CD4-positive, alpha-beta T cell (primary cell): ENCODE measurements at regions not wholly inside any gene's neighbourhood (a gene's known extent, or its start where the extent isn't known, plus 50 kb on each side); places are given as distances from the start of the nearest gene placed in this dataset.

Source experiments
- ATAC-seq: fragments of 200-7000 bp; cut with Tn5 transposase; one replicate; pipeline ENCODE4 v1.10.0; 2022; ENCODE audit warnings: mild to moderate bottlenecking; ENCODE audit not compliant: poor library complexity
- CTCF ChIA-PET: fragments of 350-600 bp; sonication (Branson Sonifier 250); formaldehyde crosslinking; loops from one replicate; lab custom pipeline; 2021; ENCODE audit warnings: antibody characterized with exemption, inconsistent platforms; lab: Charles Lee
- POLR2A ChIA-PET: fragments of 350-600 bp; sonication (Branson Sonifier 250); formaldehyde crosslinking; loops from one replicate; lab custom pipeline; 2021; ENCODE audit warnings: antibody characterized with exemption, inconsistent platforms; lab: Charles Lee
- DNase-seq, 14 experiments: peaks; one replicate each; pipeline ENCODE4 v3.0.0-alpha.2; 2013 to 2020; ENCODE audit warnings: mixed read lengths in 2 of 14
- H3K27ac ChIP-seq, 2 donors: one replicate each; pipeline versions ENCODE4 v1.5.1 to v1.7.0; 2013; ENCODE audit warnings: low read length in 2 of 2, low read depth in 1 of 2, mild to moderate bottlenecking in 1 of 2
- H3K27me3 ChIP-seq, 2 experiments: 1 replicate in 1 of 2; 2 replicates in 1 of 2; pipeline versions ENCODE4 v1.6.1 to v1.7.0; 2013; ENCODE audit warnings: low read length in 2 of 2, control low read depth in 1 of 2, mild to moderate bottlenecking in 1 of 2, moderate library complexity in 1 of 2; ENCODE audit not compliant: insufficient read depth in 2 of 2, control insufficient read depth in 1 of 2
- H3K36me3 ChIP-seq: one replicate; pipeline ENCODE4 v1.6.1; 2013; ENCODE audit warnings: low read length, control low read depth; ENCODE audit not compliant: insufficient read depth
- H3K4me1 ChIP-seq: one replicate; pipeline ENCODE4 v1.6.1; 2013; ENCODE audit warnings: low read length, control low read depth; ENCODE audit not compliant: insufficient read depth
- H3K4me3 ChIP-seq: one replicate; pipeline ENCODE4 v1.5.1; 2013; ENCODE audit warnings: mild to moderate bottlenecking, low read length, moderate library complexity
- H3K9me3 ChIP-seq, 2 experiments: 1 replicate in 1 of 2; 2 replicates in 1 of 2; pipeline versions ENCODE4 v1.6.1 to v1.7.0; 2013; ENCODE audit warnings: low read length in 2 of 2, mild to moderate bottlenecking in 2 of 2, control low read depth in 1 of 2, moderate library complexity in 1 of 2; ENCODE audit not compliant: control insufficient read depth in 1 of 2, insufficient read depth in 1 of 2
- H3K27ac Mint-ChIP-seq: one replicate; pipeline ENCODE4 v1.8.0; 2020; ENCODE audit warnings: mixed read lengths
- H3K27me3 Mint-ChIP-seq: one replicate; pipeline ENCODE4 v1.8.0; 2021; ENCODE audit warnings: mixed read lengths
- H3K36me3 Mint-ChIP-seq: one replicate; pipeline ENCODE4 v1.8.0; 2021; ENCODE audit warnings: low read depth, mixed read lengths
- H3K4me1 Mint-ChIP-seq: one replicate; pipeline ENCODE4 v1.8.0; 2021; ENCODE audit warnings: low read depth, mixed read lengths
- H3K4me3 Mint-ChIP-seq: one replicate; pipeline ENCODE4 v1.8.0; 2020; ENCODE audit warnings: mild to moderate bottlenecking, mixed read lengths
- H3K9me3 Mint-ChIP-seq: one replicate; pipeline ENCODE4 v1.8.0; 2020; ENCODE audit warnings: mixed read lengths
- intact Hi-C, 2 experiments: fragments of 100-400 bp; cut with DNase I in 1 of 2; cut with micrococcal nuclease in 1 of 2; formaldehyde crosslinking; loops; one replicate each; pipeline versions ENCODE4 v1.15.1 to v1.9.0; 2023 to 2025; cut with DNase I, micrococcal nuclease
- TF ChIP-seq, protein P1 (sequence below): fragments of 200-600 bp; IDR thresholded peaks from one replicate; pipeline ENCODE4 v1.8.0; 2022; ENCODE audit warnings: antibody characterized with exemption, mild to moderate bottlenecking

DNA sequence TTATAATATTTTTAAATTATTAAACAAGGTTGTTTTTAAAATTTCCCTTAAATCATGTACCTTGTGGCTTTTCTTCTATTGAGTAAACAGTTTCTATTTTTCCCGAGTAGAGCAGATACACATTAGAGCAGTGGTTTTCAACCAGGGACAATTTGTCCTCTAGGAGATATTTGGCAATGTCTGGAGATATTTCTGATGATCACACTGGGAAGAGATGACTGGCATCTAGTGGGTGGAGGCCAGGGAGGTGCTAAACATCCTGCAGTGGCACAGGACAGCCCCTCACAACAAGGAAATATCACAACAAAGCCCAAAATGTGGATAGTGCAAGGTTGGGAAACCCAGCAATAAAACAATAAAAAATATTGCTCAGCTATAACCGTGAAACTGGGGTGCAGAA is 113.0 kb upstream of the PTPRG start:
- intact Hi-C loops = no loop called here
- no peaks in the 10 kb centered on the region for H3K9me3 ChIP-seq
- Mint-ChIP-seq H3K9me3 (no peaks in the 10 kb centered on the region), H3K27me3 (no peaks in the 10 kb centered on the region), H3K36me3 (no peaks in the 10 kb centered on the region), H3K4me3 (no peak overlapping the region), H3K27ac (no peak overlapping the region), H3K4me1 (no peaks in the 10 kb centered on the region)
- no peaks in the 10 kb centered on the region for H3K4me1 ChIP-seq
- no peaks in the 10 kb centered on the region for H3K27me3 ChIP-seq
- H3K4me3 ChIP-seq = no peak overlapping the region
- TF ChIP-seq, protein P1, sequence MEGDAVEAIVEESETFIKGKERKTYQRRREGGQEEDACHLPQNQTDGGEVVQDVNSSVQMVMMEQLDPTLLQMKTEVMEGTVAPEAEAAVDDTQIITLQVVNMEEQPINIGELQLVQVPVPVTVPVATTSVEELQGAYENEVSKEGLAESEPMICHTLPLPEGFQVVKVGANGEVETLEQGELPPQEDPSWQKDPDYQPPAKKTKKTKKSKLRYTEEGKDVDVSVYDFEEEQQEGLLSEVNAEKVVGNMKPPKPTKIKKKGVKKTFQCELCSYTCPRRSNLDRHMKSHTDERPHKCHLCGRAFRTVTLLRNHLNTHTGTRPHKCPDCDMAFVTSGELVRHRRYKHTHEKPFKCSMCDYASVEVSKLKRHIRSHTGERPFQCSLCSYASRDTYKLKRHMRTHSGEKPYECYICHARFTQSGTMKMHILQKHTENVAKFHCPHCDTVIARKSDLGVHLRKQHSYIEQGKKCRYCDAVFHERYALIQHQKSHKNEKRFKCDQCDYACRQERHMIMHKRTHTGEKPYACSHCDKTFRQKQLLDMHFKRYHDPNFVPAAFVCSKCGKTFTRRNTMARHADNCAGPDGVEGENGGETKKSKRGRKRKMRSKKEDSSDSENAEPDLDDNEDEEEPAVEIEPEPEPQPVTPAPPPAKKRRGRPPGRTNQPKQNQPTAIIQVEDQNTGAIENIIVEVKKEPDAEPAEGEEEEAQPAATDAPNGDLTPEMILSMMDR = no peak
- no peak for DNase-seq
- H3K36me3 ChIP-seq = no peaks in the 10 kb centered on the region
- ChIA-PET POLR2A (no interaction called here), CTCF (no interaction called here)
- no peak for ATAC-seq
- H3K27ac ChIP-seq = no peak overlapping the region

DNA sequence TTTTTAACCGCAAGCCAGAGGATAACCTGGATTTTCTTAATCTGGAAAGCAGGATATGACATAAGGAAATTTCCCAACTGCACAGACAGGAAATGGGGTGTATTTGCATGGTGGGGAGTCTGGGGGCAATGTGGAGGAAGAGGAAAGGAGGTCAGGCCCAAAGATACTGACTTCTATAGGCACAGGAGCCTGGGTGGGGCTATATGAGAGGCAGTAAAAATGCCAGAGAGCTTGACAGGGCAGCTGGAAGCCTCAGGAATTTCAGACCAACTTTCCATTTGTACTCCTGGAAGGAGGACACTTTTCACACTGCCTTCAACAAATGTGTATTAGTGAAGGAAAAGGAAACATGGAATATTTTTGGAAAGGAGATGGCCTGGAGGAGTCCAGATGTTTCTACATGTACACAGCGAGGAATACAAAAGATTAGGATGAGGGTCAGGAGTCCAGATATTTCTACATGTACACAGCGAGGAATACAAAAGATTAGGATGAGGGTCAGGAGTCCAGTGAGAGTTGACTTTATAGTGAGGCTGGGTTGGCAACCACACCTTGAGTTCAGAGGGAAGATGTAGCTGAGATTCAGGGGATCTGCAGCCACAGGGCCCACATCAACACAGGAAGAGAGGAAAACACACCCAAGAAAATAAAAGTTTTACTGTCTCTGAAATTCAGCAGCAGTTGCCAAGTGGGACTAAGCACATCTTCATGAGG is 111.9 kb upstream of the PTPRG start:
- ATAC-seq (no peak), DNase-seq (no peak)
- no peaks in the 10 kb centered on the region for H3K4me1 Mint-ChIP-seq
- Histone ChIP-seq H3K36me3 (no peaks in the 10 kb centered on the region), H3K4me1 (no peaks in the 10 kb centered on the region), H3K27ac (no peak overlapping the region), H3K9me3 (no peaks in the 10 kb centered on the region), H3K4me3 (no peak overlapping the region), H3K27me3 (no peaks in the 10 kb centered on the region)
- H3K4me3 Mint-ChIP-seq = no peak overlapping the region
- no peaks in the 10 kb centered on the region for H3K9me3 Mint-ChIP-seq
- CTCF ChIA-PET = no interaction called here
- no peaks in the 10 kb centered on the region for H3K27me3 Mint-ChIP-seq
- TF ChIP-seq, protein P1 = no peak
- H3K27ac Mint-ChIP-seq = no peak overlapping the region
- POLR2A ChIA-PET = no interaction called here
- intact Hi-C loops = no loop called here
- no peaks in the 10 kb centered on the region for H3K36me3 Mint-ChIP-seq

- Histone ChIP-seq H3K4me1 (no peaks in the 10 kb centered on the region), H3K27ac (no peak overlapping the region), H3K36me3 (no peaks in the 10 kb centered on the region), H3K4me3 (no peak overlapping the region), H3K27me3 (no peaks in the 10 kb centered on the region), H3K9me3 (no peaks in the 10 kb centered on the region)
- Mint-ChIP-seq H3K27ac (no peak overlapping the region), H3K4me1 (no peaks in the 10 kb centered on the region), H3K4me3 (no peak overlapping the region), H3K27me3 (no peaks in the 10 kb centered on the region), H3K36me3 (no peaks in the 10 kb centered on the region), H3K9me3 (no peaks in the 10 kb centered on the region)
- DNase-seq (no peak), ATAC-seq (no peak)
- ChIA-PET CTCF (no interaction called here), POLR2A (no interaction called here)
- TF ChIP-seq, protein P1 = no peak
- intact Hi-C loops = no loop called here
These were observed 110.5 kb upstream of the PTPRG start for GRCh38 chr3:61450866-61451265.
